Transverse colon (tissue), 3 donors: ENCODE measurements at regions not wholly inside any gene's neighbourhood (a gene's known extent, or its start where the extent isn't known, plus 50 kb on each side); places are given as distances from the start of the nearest gene placed in this dataset.

ENCODE experiments used
- EP300 ChIP-seq: sonication (generic); formaldehyde crosslinking; IDR thresholded peaks from one replicate; pipeline ENCODE4 v1.6.1; 2017; ENCODE audit warnings: antibody characterized with exemption, low read depth
- POLR2A ChIP-seq: fragments of 450-650 bp; IDR thresholded peaks from one replicate; pipeline ENCODE4 v1.6.1; 2016; ENCODE audit warnings: antibody characterized with exemption, mild to moderate bottlenecking, moderate library complexity
- TF ChIP-seq, protein P1 (sequence below), 5 experiments: fragments of 200-600 bp in 3 of 5; fragments of 450-650 bp in 2 of 5; sonication (generic) in 3 of 5; IDR thresholded peaks; 1 replicate in 2 of 5; 2 replicates in 3 of 5; pipeline ENCODE4 v1.5.1; 2016 to 2017; ENCODE audit warnings: antibody characterized with exemption in 5 of 5, inconsistent platforms in 3 of 5, mild to moderate bottlenecking in 2 of 5, moderate library complexity in 1 of 5

DNA sequence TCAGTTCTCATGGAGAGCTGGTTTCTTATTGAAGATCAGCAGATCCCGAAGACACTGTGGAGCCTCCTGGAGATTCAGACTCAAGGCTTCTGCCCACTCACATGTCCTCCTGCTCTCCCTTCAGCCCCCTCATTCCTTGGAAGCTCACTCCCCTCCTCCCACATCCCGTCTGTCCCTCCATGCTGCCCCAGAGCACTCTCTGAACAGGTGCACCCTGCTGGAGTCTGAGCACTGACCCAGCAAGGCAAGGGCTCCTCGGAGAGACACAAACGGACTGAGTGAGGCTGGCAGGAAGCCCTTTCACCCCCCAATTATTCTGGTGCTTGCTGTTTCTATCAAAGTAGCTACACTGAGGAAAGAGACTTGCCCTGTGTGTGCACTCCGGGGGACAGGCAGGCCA, 374.0 kb downstream of the UQCRFS1 start:
- TF ChIP-seq, protein P1, sequence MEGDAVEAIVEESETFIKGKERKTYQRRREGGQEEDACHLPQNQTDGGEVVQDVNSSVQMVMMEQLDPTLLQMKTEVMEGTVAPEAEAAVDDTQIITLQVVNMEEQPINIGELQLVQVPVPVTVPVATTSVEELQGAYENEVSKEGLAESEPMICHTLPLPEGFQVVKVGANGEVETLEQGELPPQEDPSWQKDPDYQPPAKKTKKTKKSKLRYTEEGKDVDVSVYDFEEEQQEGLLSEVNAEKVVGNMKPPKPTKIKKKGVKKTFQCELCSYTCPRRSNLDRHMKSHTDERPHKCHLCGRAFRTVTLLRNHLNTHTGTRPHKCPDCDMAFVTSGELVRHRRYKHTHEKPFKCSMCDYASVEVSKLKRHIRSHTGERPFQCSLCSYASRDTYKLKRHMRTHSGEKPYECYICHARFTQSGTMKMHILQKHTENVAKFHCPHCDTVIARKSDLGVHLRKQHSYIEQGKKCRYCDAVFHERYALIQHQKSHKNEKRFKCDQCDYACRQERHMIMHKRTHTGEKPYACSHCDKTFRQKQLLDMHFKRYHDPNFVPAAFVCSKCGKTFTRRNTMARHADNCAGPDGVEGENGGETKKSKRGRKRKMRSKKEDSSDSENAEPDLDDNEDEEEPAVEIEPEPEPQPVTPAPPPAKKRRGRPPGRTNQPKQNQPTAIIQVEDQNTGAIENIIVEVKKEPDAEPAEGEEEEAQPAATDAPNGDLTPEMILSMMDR (IDR thresholded peaks at IDR 0.05), result no peak
- TF ChIP-seq EP300, result no peak
- TF ChIP-seq POLR2A, result no peak
